ACC112 (cell line): ENCODE measurements at regions not wholly inside any gene's neighbourhood (a gene's known extent, or its start where the extent isn't known, plus 50 kb on each side); places are given as distances from the start of the nearest gene placed in this dataset.

Experiments
- H2AFZ ChIP-seq: fragments of 200-600 bp; sonication (generic); one replicate; pipeline ENCODE4 v1.6.0; 2017; ENCODE audit warnings: antibody characterized with exemption, low read length; ENCODE audit not compliant: unreplicated experiment
- H3K27ac ChIP-seq: fragments of 200-600 bp; sonication (generic); 2 replicates; pipeline ENCODE4 v1.5.1; 2014; ENCODE audit warnings: low read depth, mild to moderate bottlenecking, antibody characterized with exemption, low read length, moderate library complexity
- H3K27me3 ChIP-seq: fragments of 200-600 bp; sonication (generic); 2 replicates; pipeline ENCODE4 v1.6.1; 2014; ENCODE audit warnings: mild to moderate bottlenecking, antibody characterized with exemption, low read length, moderate library complexity, mixed read lengths; ENCODE audit not compliant: insufficient read depth
- H3K36me3 ChIP-seq: fragments of 200-600 bp; sonication (generic); 2 replicates; pipeline ENCODE4 v1.6.1; 2016; ENCODE audit warnings: mild to moderate bottlenecking, antibody characterized with exemption, low read length, moderate library complexity, mixed read lengths; ENCODE audit not compliant: insufficient read depth
- H3K4me1 ChIP-seq: fragments of 200-600 bp; sonication (generic); one replicate; pipeline ENCODE4 v1.6.1; 2016; ENCODE audit warnings: low read length, mixed read lengths; ENCODE audit not compliant: insufficient read depth, unreplicated experiment, control insufficient read depth
- H3K4me3 ChIP-seq: fragments of 200-600 bp; sonication (generic); 2 replicates; pipeline ENCODE4 v1.5.1; 2014; ENCODE audit warnings: mild to moderate bottlenecking, low read depth, low read length
- H3K79me2 ChIP-seq: fragments of 200-600 bp; sonication (generic); one replicate; pipeline ENCODE4 v1.6.0; 2016; ENCODE audit warnings: low read length; ENCODE audit not compliant: control insufficient read depth, unreplicated experiment, insufficient read depth

GRCh38 chr3:94225148-94225865 is 162.4 kb downstream of the NSUN3 start:
- H3K4me3 ChIP-seq = peak overlapping the region; percentile 12; the same call in 1 of the 2 replicates
- no peaks in the 10 kb centered on the region for H3K36me3 ChIP-seq
- H3K27me3 ChIP-seq = no peaks in the 10 kb centered on the region
- peaks cover 20% of the 10 kb centered on the region for H3K4me1 ChIP-seq
- H3K27ac ChIP-seq = peak overlapping the region; percentile 71
- peak overlapping the region; percentile 74 for H2AFZ ChIP-seq
- no peaks in the 10 kb centered on the region for H3K79me2 ChIP-seq

- H3K27me3 ChIP-seq = no peaks in the 10 kb centered on the region
- peak overlapping the region; percentile 12; the same call in 1 of the 2 replicates for H3K4me3 ChIP-seq
- peak overlapping the region; percentile 71 for H3K27ac ChIP-seq
- peak overlapping the region; percentile 74 for H2AFZ ChIP-seq
- H3K36me3 ChIP-seq = no peaks in the 10 kb centered on the region
- H3K4me1 ChIP-seq = peaks cover 20% of the 10 kb centered on the region
- no peaks in the 10 kb centered on the region for H3K79me2 ChIP-seq
Observed at GRCh38 chr3:94226078-94226477, 163.2 kb downstream of the NSUN3 start.

GRCh38 chr3:94232921-94233320 is 170.1 kb downstream of the NSUN3 start:
- no peak overlapping the region for H2AFZ ChIP-seq
- no peaks in the 10 kb centered on the region for H3K4me1 ChIP-seq
- H3K36me3 ChIP-seq = no peaks in the 10 kb centered on the region
- H3K27me3 ChIP-seq = no peaks in the 10 kb centered on the region
- H3K79me2 ChIP-seq = no peaks in the 10 kb centered on the region
- no peak overlapping the region for H3K27ac ChIP-seq
- H3K4me3 ChIP-seq = no peak overlapping the region

- Histone ChIP-seq H3K27ac (no peak overlapping the region), H2AFZ (no peak overlapping the region), H3K36me3 (no peaks in the 10 kb centered on the region), H3K79me2 (no peaks in the 10 kb centered on the region), H3K4me3 (no peak overlapping the region), H3K27me3 (no peaks in the 10 kb centered on the region), H3K4me1 (no peaks in the 10 kb centered on the region)
Observed at GRCh38 chr3:94234177-94234788, 171.4 kb downstream of the NSUN3 start.

GRCh38 chr3:94241986-94242385 is 179.1 kb downstream of the NSUN3 start:
- Histone ChIP-seq H3K27ac (no peak overlapping the region), H3K27me3 (peaks cover 16% of the 10 kb centered on the region), H3K4me1 (peaks cover 8% of the 10 kb centered on the region), H2AFZ (no peak overlapping the region), H3K36me3 (no peaks in the 10 kb centered on the region), H3K79me2 (no peaks in the 10 kb centered on the region), H3K4me3 (no peak overlapping the region)

- no peaks in the 10 kb centered on the region for H3K79me2 ChIP-seq
- H3K27ac ChIP-seq = no peak overlapping the region
- H3K4me1 ChIP-seq = peaks cover 8% of the 10 kb centered on the region
- peaks cover 39% of the 10 kb centered on the region for H3K27me3 ChIP-seq
- H3K4me3 ChIP-seq = no peak overlapping the region
- H2AFZ ChIP-seq = peak overlapping the region; percentile 9
- no peaks in the 10 kb centered on the region for H3K36me3 ChIP-seq
Observed at GRCh38 chr3:94246171-94246570, 183.3 kb downstream of the NSUN3 start.

- Histone ChIP-seq H2AFZ (no peak overlapping the region), H3K4me1 (peaks cover 8% of the 10 kb centered on the region), H3K27ac (no peak overlapping the region), H3K4me3 (no peak overlapping the region), H3K79me2 (no peaks in the 10 kb centered on the region), H3K27me3 (peaks cover 49% of the 10 kb centered on the region), H3K36me3 (no peaks in the 10 kb centered on the region)
Observed at GRCh38 chr3:94248042-94248441, 185.2 kb downstream of the NSUN3 start.

GRCh38 chr3:94249491-94250079 is 186.7 kb downstream of the NSUN3 start:
- Histone ChIP-seq H3K4me1 (peaks cover 8% of the 10 kb centered on the region), H3K36me3 (no peaks in the 10 kb centered on the region), H3K27ac (no peak overlapping the region), H3K4me3 (no peak overlapping the region), H3K79me2 (no peaks in the 10 kb centered on the region), H3K27me3 (peaks cover 61% of the 10 kb centered on the region), H2AFZ (no peak overlapping the region)

- Histone ChIP-seq H3K27me3 (peaks cover 78% of the 10 kb centered on the region), H3K4me1 (no peaks in the 10 kb centered on the region), H3K4me3 (no peak overlapping the region), H3K36me3 (no peaks in the 10 kb centered on the region), H3K79me2 (no peaks in the 10 kb centered on the region), H3K27ac (no peak overlapping the region), H2AFZ (no peak overlapping the region)
Observed at GRCh38 chr3:94251566-94251965, 188.7 kb downstream of the NSUN3 start.

GRCh38 chr3:94252316-94252715 is 189.5 kb downstream of the NSUN3 start:
- no peaks in the 10 kb centered on the region for H3K79me2 ChIP-seq
- peaks cover 77% of the 10 kb centered on the region for H3K27me3 ChIP-seq
- H3K36me3 ChIP-seq = no peaks in the 10 kb centered on the region

More at GRCh38 chr3:94252316-94252715, 189.5 kb downstream of the NSUN3 start:
- H3K4me1 ChIP-seq = no peaks in the 10 kb centered on the region
- no peak overlapping the region for H3K4me3 ChIP-seq
- H2AFZ ChIP-seq = no peak overlapping the region
- no peak overlapping the region for H3K27ac ChIP-seq
